ENCODE measurements at regions not wholly inside any gene's neighbourhood (a gene's known extent, or its start where the extent isn't known, plus 50 kb on each side); places are given as distances from the start of the nearest gene placed in this dataset.

- DNase-seq (ENCODE audit: low read depth) = no peak
- Histone ChIP-seq H3K36me3 (ENCODE audit: control insufficient read depth, insufficient read depth, low read length) (no peaks in the 10 kb centered on the region), H3K4me3 (ENCODE audit: low read depth, low read length) (no peak overlapping the region), H3K27me3 (ENCODE audit: control insufficient read depth, insufficient read depth, low read length) (no peaks in the 10 kb centered on the region)
- TF ChIP-seq CTCF (IDR thresholded peaks at IDR 0.05; ENCODE audit: insufficient read depth, low read length, poor library complexity, severe bottlenecking) = no peak
These were observed 1058.6 kb downstream of the TRHDE start for GRCh38 chr12:73330584-73331351.

DNA sequence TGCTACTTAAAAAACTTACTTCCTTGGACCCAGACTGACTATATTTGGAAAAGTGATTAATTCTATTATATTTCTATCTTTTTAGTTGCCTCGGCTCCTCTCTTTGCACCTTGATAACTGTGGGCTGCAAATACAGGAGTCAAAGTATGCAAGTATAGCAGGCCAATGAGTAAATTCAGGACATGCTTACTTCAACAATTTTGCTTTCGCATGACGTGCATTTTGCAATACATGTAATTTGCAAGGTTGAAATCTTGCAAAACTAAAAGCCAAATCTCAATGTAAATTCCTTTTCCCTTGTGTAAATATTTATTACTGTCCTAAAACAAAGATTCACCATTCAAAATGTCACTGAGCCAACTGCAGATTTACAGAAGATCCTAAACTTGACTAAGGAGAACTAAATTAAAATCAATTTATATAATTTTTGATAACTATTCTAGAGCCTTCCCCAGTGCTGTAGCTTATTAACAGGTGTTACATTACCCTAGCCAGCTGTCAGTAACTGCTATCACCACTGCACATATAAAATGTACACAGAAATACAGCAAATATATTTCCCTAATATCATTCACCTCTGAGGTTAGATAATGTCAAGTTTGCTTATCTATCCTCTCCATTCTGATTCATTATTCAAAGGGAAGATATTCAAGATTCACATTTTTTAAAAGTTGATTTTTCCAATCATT is 1069.5 kb downstream of the TRHDE start:
- TF ChIP-seq CTCF (IDR thresholded peaks at IDR 0.05; ENCODE audit: insufficient read depth, low read length, poor library complexity, severe bottlenecking) = no peak
- H3K4me3 ChIP-seq (ENCODE audit: low read depth, low read length) = no peak overlapping the region
- DNase-seq (ENCODE audit: low read depth) = no peak
- no peaks in the 10 kb centered on the region for H3K36me3 ChIP-seq (ENCODE audit: control insufficient read depth, insufficient read depth, low read length)
- no peaks in the 10 kb centered on the region for H3K27me3 ChIP-seq (ENCODE audit: control insufficient read depth, insufficient read depth, low read length)

- H3K27me3 ChIP-seq (ENCODE audit: control insufficient read depth, insufficient read depth, low read length) = no peaks in the 10 kb centered on the region
- H3K36me3 ChIP-seq (ENCODE audit: control insufficient read depth, insufficient read depth, low read length) = no peaks in the 10 kb centered on the region
- no peak overlapping the region for H3K4me3 ChIP-seq (ENCODE audit: low read depth, low read length)
- no peak for TF ChIP-seq CTCF (IDR thresholded peaks at IDR 0.05; ENCODE audit: insufficient read depth, low read length, poor library complexity, severe bottlenecking)
- no peak for DNase-seq (ENCODE audit: low read depth)
These were observed 1070.6 kb downstream of the TRHDE start for GRCh38 chr12:73342733-73343132.

GRCh38 chr12:73352826-73353225 is 1080.7 kb downstream of the TRHDE start:
- Histone ChIP-seq H3K27me3 (ENCODE audit: control insufficient read depth, insufficient read depth, low read length) (no peaks in the 10 kb centered on the region), H3K4me3 (ENCODE audit: low read depth, low read length) (no peak overlapping the region), H3K36me3 (ENCODE audit: control insufficient read depth, insufficient read depth, low read length) (no peaks in the 10 kb centered on the region)
- no peak for DNase-seq (ENCODE audit: low read depth)
- no peak for TF ChIP-seq CTCF (IDR thresholded peaks at IDR 0.05; ENCODE audit: insufficient read depth, low read length, poor library complexity, severe bottlenecking)

GRCh38 chr12:73361156-73361863 is 1089.1 kb downstream of the TRHDE start:
- H3K27me3 ChIP-seq (ENCODE audit: control insufficient read depth, insufficient read depth, low read length) = no peaks in the 10 kb centered on the region
- no peak for DNase-seq (ENCODE audit: low read depth)
- H3K4me3 ChIP-seq (ENCODE audit: low read depth, low read length) = no peak overlapping the region
- no peaks in the 10 kb centered on the region for H3K36me3 ChIP-seq (ENCODE audit: control insufficient read depth, insufficient read depth, low read length)
- no peak for TF ChIP-seq CTCF (IDR thresholded peaks at IDR 0.05; ENCODE audit: insufficient read depth, low read length, poor library complexity, severe bottlenecking)

Data from kidney epithelial cell (primary cell).